ENCODE measurements at regions not wholly inside any gene's neighbourhood (a gene's known extent, or its start where the extent isn't known, plus 50 kb on each side); places are given as distances from the start of the nearest gene placed in this dataset.

GRCh38 chr5:166962461-166962860 is 1329.0 kb upstream of the WWC1 start:
- Histone ChIP-seq H3K79me2 (ENCODE audit: insufficient read depth, low read length) (no peaks in the 10 kb centered on the region), H3K9me3 (ENCODE audit: low read depth, low read length) (no peaks in the 10 kb centered on the region), H3K36me3 (ENCODE audit: insufficient read depth, low read length) (no peaks in the 10 kb centered on the region), H4K20me1 (ENCODE audit: insufficient read depth, low read length) (no peaks in the 10 kb centered on the region), H3K4me3 (ENCODE audit: insufficient read depth, low read length) (no peak overlapping the region), H3K27me3 (ENCODE audit: insufficient read depth, low read length) (no peaks in the 10 kb centered on the region), H2AFZ (ENCODE audit: low read length) (no peak overlapping the region), H3K27ac (ENCODE audit: low read depth, low read length) (no peak overlapping the region), H3K4me2 (ENCODE audit: insufficient read depth, low read length) (no peak overlapping the region), H3K4me1 (ENCODE audit: insufficient read depth, low read length) (no peaks in the 10 kb centered on the region)
- no peak for DNase-seq (ENCODE audit: insufficient read length, low spot score, missing footprints)
- no peak for TF ChIP-seq CTCF (IDR thresholded peaks at IDR 0.05; ENCODE audit: extremely low read depth, low read depth, low read length)

GRCh38 chr5:166963596-166963995 is 1327.8 kb upstream of the WWC1 start:
- Histone ChIP-seq H4K20me1 (ENCODE audit: insufficient read depth, low read length) (no peaks in the 10 kb centered on the region), H3K9me3 (ENCODE audit: low read depth, low read length) (no peaks in the 10 kb centered on the region), H3K27ac (ENCODE audit: low read depth, low read length) (no peak overlapping the region), H3K79me2 (ENCODE audit: insufficient read depth, low read length) (no peaks in the 10 kb centered on the region), H3K4me1 (ENCODE audit: insufficient read depth, low read length) (no peaks in the 10 kb centered on the region), H3K4me2 (ENCODE audit: insufficient read depth, low read length) (no peak overlapping the region), H3K36me3 (ENCODE audit: insufficient read depth, low read length) (no peaks in the 10 kb centered on the region), H3K27me3 (ENCODE audit: insufficient read depth, low read length) (no peaks in the 10 kb centered on the region), H2AFZ (ENCODE audit: low read length) (no peak overlapping the region), H3K4me3 (ENCODE audit: insufficient read depth, low read length) (no peak overlapping the region)
- DNase-seq (ENCODE audit: insufficient read length, low spot score, missing footprints), result no peak
- no peak for TF ChIP-seq CTCF (IDR thresholded peaks at IDR 0.05; ENCODE audit: extremely low read depth, low read depth, low read length)

- Histone ChIP-seq H3K4me1 (ENCODE audit: insufficient read depth, low read length) (peaks cover 5% of the 10 kb centered on the region), H3K36me3 (ENCODE audit: insufficient read depth, low read length) (no peaks in the 10 kb centered on the region), H3K79me2 (ENCODE audit: insufficient read depth, low read length) (no peaks in the 10 kb centered on the region), H3K4me3 (ENCODE audit: insufficient read depth, low read length) (peak overlapping the region; percentile 62), H3K4me2 (ENCODE audit: insufficient read depth, low read length) (peak overlapping the region; percentile 76), H2AFZ (ENCODE audit: low read length) (peak overlapping the region; percentile 62), H3K9me3 (ENCODE audit: low read depth, low read length) (no peaks in the 10 kb centered on the region), H4K20me1 (ENCODE audit: insufficient read depth, low read length) (no peaks in the 10 kb centered on the region), H3K27ac (ENCODE audit: low read depth, low read length) (no peak overlapping the region), H3K27me3 (ENCODE audit: insufficient read depth, low read length) (no peaks in the 10 kb centered on the region)
- peak; percentile 23 for DNase-seq (ENCODE audit: insufficient read length, low spot score, missing footprints)
- no peak for TF ChIP-seq CTCF (IDR thresholded peaks at IDR 0.05; ENCODE audit: extremely low read depth, low read depth, low read length)
Observed at GRCh38 chr5:166977911-166978422, 1313.5 kb upstream of the WWC1 start.

GRCh38 chr5:166979307-166979895 is 1312.0 kb upstream of the WWC1 start:
- no peaks in the 10 kb centered on the region for H3K79me2 ChIP-seq (ENCODE audit: insufficient read depth, low read length)
- no peaks in the 10 kb centered on the region for H3K9me3 ChIP-seq (ENCODE audit: low read depth, low read length)
- no peaks in the 10 kb centered on the region for H4K20me1 ChIP-seq (ENCODE audit: insufficient read depth, low read length)
- peak overlapping the region; percentile 76 for H3K4me2 ChIP-seq (ENCODE audit: insufficient read depth, low read length)
- no peak for TF ChIP-seq CTCF (IDR thresholded peaks at IDR 0.05; ENCODE audit: extremely low read depth, low read depth, low read length)
- H2AFZ ChIP-seq (ENCODE audit: low read length), result peak overlapping the region; percentile 72
- H3K27ac ChIP-seq (ENCODE audit: low read depth, low read length), result no peak overlapping the region
- peaks cover 5% of the 10 kb centered on the region for H3K4me1 ChIP-seq (ENCODE audit: insufficient read depth, low read length)
- H3K36me3 ChIP-seq (ENCODE audit: insufficient read depth, low read length), result no peaks in the 10 kb centered on the region
- H3K27me3 ChIP-seq (ENCODE audit: insufficient read depth, low read length), result no peaks in the 10 kb centered on the region
- DNase-seq (ENCODE audit: insufficient read length, low spot score, missing footprints), result no peak
- peak overlapping the region; percentile 62 for H3K4me3 ChIP-seq (ENCODE audit: insufficient read depth, low read length)
